CD4-positive, CD25-positive, alpha-beta regulatory T cell (primary cell): ENCODE measurements at regions not wholly inside any gene's neighbourhood (a gene's known extent, or its start where the extent isn't known, plus 50 kb on each side); places are given as distances from the start of the nearest gene placed in this dataset.

ENCODE experiments used
- ATAC-seq, 2 donors: fragments of 150-1000 bp; cut with Tn5 transposase; one replicate each; pipeline ENCODE4 v1.10.0; 2021; ENCODE audit warnings: low read depth in 2 of 2, moderate number of reproducible peaks in 2 of 2, moderate library complexity in 1 of 2
- DNase-seq, 3 donors: peaks; one replicate each; pipeline versions ENCODE4 v3.0.0 to v3.0.0-alpha.2; 2012 to 2022; ENCODE audit warnings: mixed read lengths in 1 of 3
- H3K27ac ChIP-seq: one replicate; pipeline ENCODE4 v1.7.0; 2013; ENCODE audit warnings: mild to moderate bottlenecking, low read length; ENCODE audit not compliant: insufficient read depth, poor library complexity, severe bottlenecking
- H3K27me3 ChIP-seq: one replicate; pipeline ENCODE4 v1.7.0; 2013; ENCODE audit warnings: low read length; ENCODE audit not compliant: control insufficient read depth, insufficient read depth
- H3K36me3 ChIP-seq: one replicate; pipeline ENCODE4 v1.7.0; 2013; ENCODE audit warnings: mild to moderate bottlenecking, low read length, moderate library complexity; ENCODE audit not compliant: control insufficient read depth, insufficient read depth
- H3K4me1 ChIP-seq: 2 replicates; pipeline ENCODE4 v1.7.0; 2013; ENCODE audit warnings: mild to moderate bottlenecking, low read length; ENCODE audit not compliant: insufficient read depth, control insufficient read depth, poor library complexity, severe bottlenecking
- H3K4me3 ChIP-seq: one replicate; pipeline ENCODE4 v1.7.0; 2013; ENCODE audit warnings: low read depth, mild to moderate bottlenecking, low read length, moderate library complexity
- H3K9me3 ChIP-seq, 2 experiments: 1 replicate in 1 of 2; 2 replicates in 1 of 2; pipeline ENCODE4 v1.7.0; 2013; ENCODE audit warnings: low read length in 2 of 2, mild to moderate bottlenecking in 1 of 2, moderate library complexity in 1 of 2; ENCODE audit not compliant: control insufficient read depth in 2 of 2
- H3K27ac Mint-ChIP-seq, 3 donors: one replicate each; pipeline ENCODE4 v1.8.0; 2020 to 2022; ENCODE audit warnings: mild to moderate bottlenecking in 3 of 3, mixed read lengths in 3 of 3, moderate library complexity in 2 of 3
- H3K27me3 Mint-ChIP-seq: one replicate; pipeline ENCODE4 v1.8.0; 2022; ENCODE audit warnings: mild to moderate bottlenecking, mixed read lengths
- H3K36me3 Mint-ChIP-seq: one replicate; pipeline ENCODE4 v1.8.0; 2020; ENCODE audit warnings: mixed read lengths
- H3K4me1 Mint-ChIP-seq, 4 donors: one replicate each; pipeline ENCODE4 v1.8.0; 2020 to 2022; ENCODE audit warnings: mixed read lengths in 4 of 4, mild to moderate bottlenecking in 1 of 4
- H3K4me3 Mint-ChIP-seq, 4 donors: one replicate each; pipeline ENCODE4 v1.8.0; 2020 to 2022; ENCODE audit warnings: mild to moderate bottlenecking in 4 of 4, mixed read lengths in 4 of 4, moderate library complexity in 3 of 4
- H3K9me3 Mint-ChIP-seq, 7 donors: one replicate each; pipeline ENCODE4 v1.8.0; 2020 to 2022; ENCODE audit warnings: mixed read lengths in 7 of 7, mild to moderate bottlenecking in 3 of 7, moderate library complexity in 2 of 7

GRCh38 chr6:103983011-103983410 lies 876.7 kb downstream of the HACE1 start:
- no peaks in the 10 kb centered on the region for H3K27me3 ChIP-seq
- H3K27me3 Mint-ChIP-seq = no peaks in the 10 kb centered on the region
- no peak for ATAC-seq
- H3K36me3 Mint-ChIP-seq = no peaks in the 10 kb centered on the region
- no peak overlapping the region for H3K4me3 ChIP-seq
- H3K4me1 ChIP-seq = no peaks in the 10 kb centered on the region
- H3K9me3 Mint-ChIP-seq = peaks cover 0 to 17% (median 4%) of the 10 kb centered on the region in 7 donors
- H3K4me3 Mint-ChIP-seq = no peak overlapping the region
- H3K9me3 ChIP-seq = no peaks in the 10 kb centered on the region
- H3K36me3 ChIP-seq = no peaks in the 10 kb centered on the region
- no peak overlapping the region for H3K27ac Mint-ChIP-seq
- H3K27ac ChIP-seq = no peak overlapping the region
- DNase-seq = no peak
- no peaks in the 10 kb centered on the region for H3K4me1 Mint-ChIP-seq

DNA sequence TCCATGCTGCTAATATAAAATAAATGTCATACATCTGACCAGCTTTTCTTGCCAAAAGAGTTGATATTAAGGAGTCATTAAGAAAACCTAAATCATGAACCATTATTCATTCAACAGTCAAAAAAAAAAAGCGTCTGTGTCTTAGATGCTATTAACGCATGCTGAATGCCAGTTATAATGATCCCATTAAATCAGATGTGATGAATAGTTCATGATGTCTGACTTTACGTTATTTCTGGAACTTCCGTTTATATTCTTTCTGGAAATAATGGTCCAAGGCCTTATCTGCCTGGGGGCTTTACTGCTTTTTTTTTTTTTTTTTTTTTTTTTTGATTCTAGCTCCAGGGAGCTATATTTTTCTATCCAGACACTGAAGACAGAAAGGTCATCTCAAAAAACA lies 877.1 kb downstream of the HACE1 start:
- no peaks in the 10 kb centered on the region for H3K4me1 Mint-ChIP-seq
- no peak for ATAC-seq
- no peak for DNase-seq
- no peak overlapping the region for H3K4me3 Mint-ChIP-seq
- no peaks in the 10 kb centered on the region for H3K36me3 Mint-ChIP-seq
- H3K27me3 Mint-ChIP-seq = no peaks in the 10 kb centered on the region
- no peaks in the 10 kb centered on the region for H3K36me3 ChIP-seq
- no peak overlapping the region for H3K27ac ChIP-seq
- no peaks in the 10 kb centered on the region for H3K27me3 ChIP-seq
- H3K9me3 ChIP-seq = no peaks in the 10 kb centered on the region
- no peaks in the 10 kb centered on the region for H3K4me1 ChIP-seq
- no peak overlapping the region for H3K4me3 ChIP-seq
- H3K9me3 Mint-ChIP-seq = peaks cover 0 to 20% (median 4%) of the 10 kb centered on the region in 7 donors
- no peak overlapping the region for H3K27ac Mint-ChIP-seq

- Histone ChIP-seq H3K27ac (no peak overlapping the region), H3K4me3 (no peak overlapping the region), H3K9me3 (no peaks in the 10 kb centered on the region), H3K36me3 (no peaks in the 10 kb centered on the region), H3K4me1 (no peaks in the 10 kb centered on the region), H3K27me3 (no peaks in the 10 kb centered on the region)
- Mint-ChIP-seq H3K27me3 (no peaks in the 10 kb centered on the region), H3K27ac (no peak overlapping the region), H3K36me3 (no peaks in the 10 kb centered on the region), H3K4me1 (no peaks in the 10 kb centered on the region), H3K9me3 (peaks cover 0 to 15% (median 2%) of the 10 kb centered on the region in 7 donors), H3K4me3 (no peak overlapping the region)
- no peak for ATAC-seq
- DNase-seq = no peak
Measured at GRCh38 chr6:103979308-103979707, 880.4 kb downstream of the HACE1 start.

DNA sequence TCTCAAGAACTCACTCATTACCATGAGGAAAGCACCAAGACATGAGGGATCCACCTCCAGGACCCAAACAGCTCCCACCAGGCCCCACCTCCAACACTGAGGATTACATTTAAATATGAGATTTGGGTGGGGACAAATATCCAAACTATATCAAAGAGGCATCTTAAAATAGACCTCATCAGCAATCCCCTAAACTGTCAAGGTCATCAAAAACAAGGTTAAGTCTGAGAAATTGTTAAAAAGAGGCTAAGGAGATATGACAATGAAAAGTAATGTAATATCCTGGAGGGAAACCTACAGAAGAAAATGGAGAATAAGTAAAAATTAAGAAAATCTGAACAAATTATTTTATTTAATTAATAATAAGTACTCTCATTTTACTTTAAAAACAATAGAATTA lies 922.3 kb downstream of the HACE1 start:
- DNase-seq = no peak
- Histone ChIP-seq H3K4me1 (no peaks in the 10 kb centered on the region), H3K4me3 (no peak overlapping the region), H3K27me3 (no peaks in the 10 kb centered on the region), H3K9me3 (peaks cover 0 to 3% of the 10 kb centered on the region in 2 experiments), H3K27ac (no peak overlapping the region), H3K36me3 (no peaks in the 10 kb centered on the region)
- no peak overlapping the region for H3K4me3 Mint-ChIP-seq
- peaks cover 0 to 5% (median 2%) of the 10 kb centered on the region in 7 donors for H3K9me3 Mint-ChIP-seq
- H3K27ac Mint-ChIP-seq = no peak overlapping the region
- H3K27me3 Mint-ChIP-seq = no peaks in the 10 kb centered on the region
- no peaks in the 10 kb centered on the region for H3K4me1 Mint-ChIP-seq
- ATAC-seq = no peak
- H3K36me3 Mint-ChIP-seq = no peaks in the 10 kb centered on the region

- Histone ChIP-seq H3K27ac (no peak overlapping the region), H3K4me3 (no peak overlapping the region), H3K27me3 (no peaks in the 10 kb centered on the region), H3K9me3 (no peaks in the 10 kb centered on the region), H3K4me1 (no peaks in the 10 kb centered on the region), H3K36me3 (no peaks in the 10 kb centered on the region)
- Mint-ChIP-seq H3K9me3 (peaks cover 0 to 28% (median 5%) of the 10 kb centered on the region in 7 donors), H3K27me3 (no peaks in the 10 kb centered on the region), H3K4me3 (no peak overlapping the region), H3K36me3 (no peaks in the 10 kb centered on the region), H3K27ac (no peak overlapping the region), H3K4me1 (no peaks in the 10 kb centered on the region)
- ATAC-seq (no peak), DNase-seq (no peak)
Measured at GRCh38 chr6:103925317-103925716, 934.4 kb downstream of the HACE1 start.

DNA sequence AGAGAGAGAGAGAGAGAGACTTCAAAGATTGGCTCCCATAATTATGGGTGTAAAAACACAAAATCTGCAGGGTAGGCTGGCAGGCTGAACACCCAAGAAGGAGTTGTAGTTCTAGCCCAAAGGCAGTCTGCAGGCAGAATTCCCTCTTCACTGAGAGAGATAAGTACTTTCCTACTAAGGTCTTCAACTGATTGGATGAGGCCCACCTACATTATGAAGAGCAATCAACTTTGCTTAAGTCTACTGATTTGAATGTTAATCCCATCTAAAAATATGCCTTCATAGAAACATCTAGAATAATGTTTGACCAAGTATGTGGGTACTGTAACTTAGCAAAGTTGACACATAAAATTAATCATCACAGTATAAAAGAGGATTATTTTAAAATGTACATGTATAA lies 949.7 kb downstream of the HACE1 start:
- Mint-ChIP-seq H3K27me3 (no peaks in the 10 kb centered on the region), H3K27ac (no peak overlapping the region), H3K4me1 (no peaks in the 10 kb centered on the region), H3K4me3 (no peak overlapping the region), H3K36me3 (no peaks in the 10 kb centered on the region), H3K9me3 (peaks cover 2 to 23% (median 5%) of the 10 kb centered on the region in 7 donors)
- Histone ChIP-seq H3K36me3 (no peaks in the 10 kb centered on the region), H3K4me3 (no peak overlapping the region), H3K9me3 (no peaks in the 10 kb centered on the region), H3K27ac (no peak overlapping the region), H3K4me1 (no peaks in the 10 kb centered on the region), H3K27me3 (no peaks in the 10 kb centered on the region)
- DNase-seq (no peak), ATAC-seq (no peak)

DNA sequence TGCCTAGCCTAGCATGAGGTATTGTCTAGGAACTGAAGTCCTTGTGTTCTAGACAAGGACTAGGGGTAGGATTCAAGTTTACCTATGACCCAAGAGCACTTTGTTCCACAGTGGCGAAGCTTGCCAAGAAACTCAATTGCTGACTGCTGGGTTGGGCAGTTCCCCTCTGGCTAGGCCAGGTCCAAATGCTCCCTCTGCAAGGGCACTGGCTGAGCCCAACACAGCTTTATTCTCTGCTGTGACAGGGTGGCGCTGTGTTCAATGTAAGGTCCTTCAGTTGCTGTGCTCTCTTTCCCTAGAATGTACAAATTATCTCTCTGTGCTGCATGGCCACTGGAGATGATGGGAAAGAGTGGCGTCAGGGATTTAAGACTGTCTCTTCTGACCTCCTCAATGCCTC lies 950.8 kb downstream of the HACE1 start:
- ATAC-seq (no peak), DNase-seq (no peak)
- Mint-ChIP-seq H3K9me3 (peaks cover 2 to 23% (median 5%) of the 10 kb centered on the region in 7 donors), H3K27ac (no peak overlapping the region), H3K27me3 (no peaks in the 10 kb centered on the region), H3K4me3 (no peak overlapping the region), H3K36me3 (no peaks in the 10 kb centered on the region), H3K4me1 (no peaks in the 10 kb centered on the region)
- Histone ChIP-seq H3K27ac (no peak overlapping the region), H3K27me3 (no peaks in the 10 kb centered on the region), H3K9me3 (no peaks in the 10 kb centered on the region), H3K36me3 (no peaks in the 10 kb centered on the region), H3K4me3 (no peak overlapping the region), H3K4me1 (no peaks in the 10 kb centered on the region)

GRCh38 chr6:103895136-103895535 lies 964.6 kb downstream of the HACE1 start:
- Mint-ChIP-seq H3K36me3 (no peaks in the 10 kb centered on the region), H3K4me1 (no peaks in the 10 kb centered on the region), H3K27me3 (no peaks in the 10 kb centered on the region), H3K4me3 (no peak overlapping the region), H3K9me3 (peaks cover 0 to 21% (median 9%) of the 10 kb centered on the region in 7 donors), H3K27ac (no peak overlapping the region)
- ATAC-seq (no peak), DNase-seq (no peak)
- no peak overlapping the region for H3K4me3 ChIP-seq
- no peaks in the 10 kb centered on the region for H3K36me3 ChIP-seq
- H3K9me3 ChIP-seq = no peaks in the 10 kb centered on the region
- no peaks in the 10 kb centered on the region for H3K27me3 ChIP-seq
- H3K4me1 ChIP-seq = no peaks in the 10 kb centered on the region
- no peak overlapping the region for H3K27ac ChIP-seq
